ENCODE measurements at regions not wholly inside any gene's neighbourhood (a gene's known extent, or its start where the extent isn't known, plus 50 kb on each side); places are given as distances from the start of the nearest gene placed in this dataset.

- TF ChIP-seq CTCF (conservative IDR thresholded peaks at IDR 0.05; ENCODE audit: low read length) = no peak
- no peak for TF ChIP-seq EZH2phosphoT487 (IDR thresholded peaks at IDR 0.05; ENCODE audit: borderline replicate concordance)
These were observed 138.4 kb upstream of the ARL4C start for GRCh38 chr2:234635284-234635683.

All from Loucy (cell line).